Skeletal muscle tissue (tissue), 3 donors: ENCODE measurements at regions not wholly inside any gene's neighbourhood (a gene's known extent, or its start where the extent isn't known, plus 50 kb on each side); places are given as distances from the start of the nearest gene placed in this dataset.

Source experiments
- H3K27ac ChIP-seq: one replicate; pipeline ENCODE4 v1.7.0; 2013; ENCODE audit warnings: mild to moderate bottlenecking, low read depth, low read length, inconsistent platforms
- H3K27me3 ChIP-seq, 3 donors: one replicate each; pipeline ENCODE4 v1.7.0; 2013; ENCODE audit warnings: low read length in 3 of 3; ENCODE audit not compliant: control insufficient read depth in 3 of 3, insufficient read depth in 3 of 3
- H3K36me3 ChIP-seq, 3 donors: one replicate each; pipeline ENCODE4 v1.7.0; 2013; ENCODE audit warnings: low read length in 3 of 3; ENCODE audit not compliant: control insufficient read depth in 3 of 3, insufficient read depth in 3 of 3
- H3K4me1 ChIP-seq, 3 donors: one replicate each; pipeline ENCODE4 v1.7.0; 2013; ENCODE audit warnings: low read length in 3 of 3, mild to moderate bottlenecking in 3 of 3; ENCODE audit not compliant: control insufficient read depth in 3 of 3, insufficient read depth in 3 of 3
- H3K4me3 ChIP-seq, 3 donors: one replicate each; pipeline ENCODE4 v1.7.0; 2013; ENCODE audit warnings: low read length in 3 of 3
- H3K9ac ChIP-seq, 3 donors: one replicate each; pipeline ENCODE4 v1.7.0; 2013; ENCODE audit warnings: low read length in 3 of 3, mild to moderate bottlenecking in 3 of 3, moderate library complexity in 2 of 3, low read depth in 1 of 3
- H3K9me3 ChIP-seq, 3 donors: one replicate each; pipeline ENCODE4 v1.7.0; 2013; ENCODE audit warnings: low read length in 3 of 3; ENCODE audit not compliant: control insufficient read depth in 3 of 3
- donor health status: Osteomylitis.

DNA sequence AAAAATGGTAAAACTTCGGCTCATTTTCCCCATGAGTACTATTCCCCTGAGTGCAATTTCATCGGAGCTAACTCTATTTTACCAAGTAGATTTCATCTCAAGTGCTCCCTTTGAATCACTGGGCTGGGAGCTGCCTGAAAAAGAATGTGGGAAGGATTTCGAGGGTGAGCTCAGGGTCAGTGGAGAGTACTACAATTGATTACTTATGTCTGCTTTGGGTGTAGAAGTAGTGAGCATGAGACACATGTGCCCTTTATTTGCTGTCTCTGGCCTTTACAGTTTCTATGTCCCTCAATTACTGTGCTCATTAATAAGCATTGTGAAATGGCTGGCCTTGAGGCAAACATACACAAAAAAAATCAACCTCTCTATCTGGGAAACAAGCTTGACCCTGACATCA is 172.7 kb upstream of the RFX3 start:
- Histone ChIP-seq H3K27ac (no peak overlapping the region), H3K9me3 (no peaks in the 10 kb centered on the region), H3K9ac (no peak overlapping the region), H3K4me3 (no peak overlapping the region), H3K27me3 (no peaks in the 10 kb centered on the region), H3K4me1 (no peaks in the 10 kb centered on the region), H3K36me3 (no peaks in the 10 kb centered on the region)

GRCh38 chr9:3698076-3698475 is 172.3 kb upstream of the RFX3 start:
- no peaks in the 10 kb centered on the region for H3K9me3 ChIP-seq
- no peak overlapping the region for H3K4me3 ChIP-seq
- no peaks in the 10 kb centered on the region for H3K36me3 ChIP-seq
- H3K4me1 ChIP-seq = no peaks in the 10 kb centered on the region
- no peak overlapping the region for H3K27ac ChIP-seq
- H3K27me3 ChIP-seq = no peaks in the 10 kb centered on the region
- no peak overlapping the region for H3K9ac ChIP-seq

- Histone ChIP-seq H3K9ac (no peak overlapping the region), H3K27ac (no peak overlapping the region)
Observed at GRCh38 chr9:3696368-3696767, 170.6 kb upstream of the RFX3 start.

GRCh38 chr9:3692606-3693005 is 166.8 kb upstream of the RFX3 start:
- Histone ChIP-seq H3K9ac (no peak overlapping the region), H3K27me3 (peaks cover 0 to 2% (median 0%) of the 10 kb centered on the region in 3 donors), H3K27ac (no peak overlapping the region), H3K4me1 (no peaks in the 10 kb centered on the region), H3K9me3 (no peaks in the 10 kb centered on the region), H3K4me3 (no peak overlapping the region), H3K36me3 (no peaks in the 10 kb centered on the region)

More at GRCh38 chr9:3696368-3696767, 170.6 kb upstream of the RFX3 start:
- no peaks in the 10 kb centered on the region for H3K27me3 ChIP-seq
- H3K9me3 ChIP-seq = no peaks in the 10 kb centered on the region
- H3K36me3 ChIP-seq = no peaks in the 10 kb centered on the region
- H3K4me1 ChIP-seq = no peaks in the 10 kb centered on the region
- H3K4me3 ChIP-seq = no peak overlapping the region

DNA sequence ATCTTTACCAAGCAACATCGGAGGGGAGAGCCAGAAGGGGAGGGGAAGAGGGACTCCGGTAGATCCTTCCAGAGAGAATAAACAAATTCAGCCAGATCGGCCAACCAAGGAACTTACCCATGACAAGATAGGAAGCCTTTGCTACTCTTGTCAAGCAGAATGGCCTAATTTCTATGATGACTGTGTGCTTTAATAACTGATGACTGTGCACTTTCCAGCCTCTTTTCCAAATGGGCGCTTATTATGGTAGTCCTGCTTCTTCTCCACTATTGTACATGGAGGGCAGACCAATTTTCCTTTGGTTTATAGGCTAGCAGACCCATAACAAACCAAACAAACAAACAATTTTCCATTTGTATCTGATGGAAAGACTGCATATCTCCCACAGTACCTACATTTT is 163.8 kb upstream of the RFX3 start:
- Histone ChIP-seq H3K9ac (no peak overlapping the region), H3K4me1 (no peaks in the 10 kb centered on the region), H3K36me3 (no peaks in the 10 kb centered on the region)

GRCh38 chr9:3687145-3687544 is 161.3 kb upstream of the RFX3 start:
- Histone ChIP-seq H3K9me3 (no peaks in the 10 kb centered on the region), H3K4me1 (no peaks in the 10 kb centered on the region), H3K9ac (no peak overlapping the region), H3K36me3 (no peaks in the 10 kb centered on the region), H3K27ac (no peak overlapping the region), H3K27me3 (peaks cover 0 to 2% (median 0%) of the 10 kb centered on the region in 3 donors), H3K4me3 (no peak overlapping the region)

More for the DNA sequence above, 163.8 kb upstream of the RFX3 start:
- Histone ChIP-seq H3K9me3 (no peaks in the 10 kb centered on the region), H3K27ac (no peak overlapping the region), H3K27me3 (peaks cover 0 to 2% (median 0%) of the 10 kb centered on the region in 3 donors), H3K4me3 (no peak overlapping the region)

GRCh38 chr9:3682186-3682585 is 156.4 kb upstream of the RFX3 start:
- Histone ChIP-seq H3K9me3 (no peaks in the 10 kb centered on the region), H3K36me3 (no peaks in the 10 kb centered on the region), H3K9ac (no peak overlapping the region), H3K27me3 (no peaks in the 10 kb centered on the region), H3K4me3 (no peak overlapping the region), H3K27ac (no peak overlapping the region), H3K4me1 (no peaks in the 10 kb centered on the region)

DNA sequence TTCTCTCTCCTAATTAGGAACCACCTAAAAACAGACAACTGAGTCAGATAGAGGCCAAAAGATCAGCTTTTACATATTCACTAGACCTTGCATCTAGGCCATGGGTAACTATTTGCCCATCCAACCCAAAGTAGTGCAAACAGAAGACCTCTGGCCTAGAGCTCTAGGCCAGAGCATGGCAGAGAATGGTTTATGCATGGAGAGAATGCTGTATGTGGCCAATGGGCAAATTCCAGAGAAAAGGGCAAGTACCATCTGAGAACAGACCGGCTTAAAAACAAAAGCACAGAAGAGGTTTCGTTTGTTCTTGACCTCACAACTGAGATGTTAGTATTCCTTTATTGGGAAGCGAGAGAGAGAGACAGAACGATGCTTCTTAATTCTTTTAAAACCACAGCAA is 151.7 kb upstream of the RFX3 start:
- H3K27ac ChIP-seq = no peak overlapping the region
- no peaks in the 10 kb centered on the region for H3K9me3 ChIP-seq
- no peaks in the 10 kb centered on the region for H3K36me3 ChIP-seq
- H3K4me3 ChIP-seq = no peak overlapping the region
- H3K27me3 ChIP-seq = no peaks in the 10 kb centered on the region
- no peak overlapping the region for H3K9ac ChIP-seq
- H3K4me1 ChIP-seq = no peaks in the 10 kb centered on the region

GRCh38 chr9:3676766-3677165 is 151.0 kb upstream of the RFX3 start:
- H3K36me3 ChIP-seq = no peaks in the 10 kb centered on the region
- H3K4me1 ChIP-seq = no peaks in the 10 kb centered on the region
- H3K9ac ChIP-seq = no peak overlapping the region
- no peak overlapping the region for H3K4me3 ChIP-seq
- no peaks in the 10 kb centered on the region for H3K9me3 ChIP-seq
- no peak overlapping the region for H3K27ac ChIP-seq
- no peaks in the 10 kb centered on the region for H3K27me3 ChIP-seq

DNA sequence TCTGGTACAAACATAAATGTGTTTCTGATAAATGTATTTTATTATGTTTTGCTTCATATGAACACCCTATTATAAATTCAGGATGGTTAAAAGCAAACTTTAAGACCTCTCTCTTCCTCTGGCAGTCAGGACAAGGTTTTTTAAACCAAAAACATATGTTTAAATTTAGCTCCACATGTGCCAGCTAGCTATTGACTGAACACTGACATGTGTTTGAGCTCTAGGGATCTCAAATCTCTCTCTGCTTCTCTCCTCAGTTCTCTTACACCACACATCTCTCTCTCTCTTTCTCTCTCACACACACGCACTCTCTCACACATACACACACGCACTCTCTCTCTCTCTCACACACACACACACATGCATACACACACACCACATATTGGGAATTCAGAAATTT is 150.1 kb upstream of the RFX3 start:
- H3K4me1 ChIP-seq = no peaks in the 10 kb centered on the region
- no peaks in the 10 kb centered on the region for H3K36me3 ChIP-seq
- H3K27ac ChIP-seq = no peak overlapping the region
- H3K27me3 ChIP-seq = no peaks in the 10 kb centered on the region
- no peaks in the 10 kb centered on the region for H3K9me3 ChIP-seq
- H3K4me3 ChIP-seq = no peak overlapping the region
- H3K9ac ChIP-seq = no peak overlapping the region

GRCh38 chr9:3674561-3674960 is 148.8 kb upstream of the RFX3 start:
- H3K4me3 ChIP-seq = no peak overlapping the region
- H3K9ac ChIP-seq = no peak overlapping the region
- no peaks in the 10 kb centered on the region for H3K9me3 ChIP-seq
- no peak overlapping the region for H3K27ac ChIP-seq
- H3K4me1 ChIP-seq = no peaks in the 10 kb centered on the region
- no peaks in the 10 kb centered on the region for H3K36me3 ChIP-seq
- no peaks in the 10 kb centered on the region for H3K27me3 ChIP-seq
